ENCODE measurements at regions not wholly inside any gene's neighbourhood (a gene's known extent, or its start where the extent isn't known, plus 50 kb on each side); places are given as distances from the start of the nearest gene placed in this dataset.

DNA sequence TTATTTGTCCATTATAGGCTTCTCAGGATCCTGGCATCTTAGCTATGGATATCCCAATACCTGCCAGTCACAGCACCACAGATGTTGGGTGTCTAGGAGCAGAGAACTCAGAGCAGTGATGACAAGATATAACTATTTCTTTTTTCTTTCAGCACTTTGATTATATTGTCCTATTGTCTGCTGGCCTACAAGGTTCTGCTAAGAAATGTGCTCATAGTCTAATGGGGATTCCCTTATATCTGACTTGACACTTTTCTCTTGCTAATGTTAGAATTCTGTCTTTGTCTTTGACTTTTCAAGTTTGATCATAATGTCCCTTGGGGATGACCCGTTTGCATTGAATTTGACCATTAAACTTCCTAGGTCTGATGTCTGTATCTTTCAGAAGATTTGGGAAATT, 270.4 kb downstream of the OGFRL1 start:
- H3T11ph ChIP-seq (ENCODE audit: low read length) = no peak overlapping the region
- no peaks in the 10 kb centered on the region for H3K23me2 ChIP-seq (ENCODE audit: insufficient read length, low read depth, low read length, poor library complexity, severe bottlenecking)
- H3K4me3 Mint-ChIP-seq = no peak overlapping the region
- no peaks in the 10 kb centered on the region for H4K20me1 ChIP-seq (ENCODE audit: control insufficient read depth, insufficient read depth, insufficient read length)
- DNase-seq = no peak
- no peak overlapping the region for H3K14ac ChIP-seq (ENCODE audit: insufficient read depth, low read length)
- no peak overlapping the region for H3K56ac ChIP-seq (ENCODE audit: insufficient read length, low read depth, low read length)
- H2BK12ac ChIP-seq (ENCODE audit: insufficient read length, low read depth, low read length) = no peak overlapping the region
- peaks cover 12 to 51% (median 36%) of the 10 kb centered on the region in 3 experiments for H3K36me3 Mint-ChIP-seq (ENCODE audit: insufficient read depth in 1 of 3, low read depth in 3 of 3)
- no peak overlapping the region for H3K18ac ChIP-seq (ENCODE audit: insufficient read length, low read depth, low read length)
- no CpG with 5 or more reads among the region's 1 CpG for WGBS (ENCODE audit: extremely low coverage, insufficient read length, low lambda C conversion rate)
- H3K4me1 ChIP-seq (ENCODE audit: insufficient read depth, low read length) = no peaks in the 10 kb centered on the region
- peaks cover 16% of the 10 kb centered on the region for H3K9me3 ChIP-seq (ENCODE audit: control insufficient read depth, low read depth, low read length)
- H3K27ac ChIP-seq (ENCODE audit: insufficient read length, low read depth, low read length) = no peak overlapping the region
- H2BK120ac ChIP-seq (ENCODE audit: low read depth, low read length, poor library complexity, severe bottlenecking) = no peak overlapping the region
- H3K27me3 ChIP-seq (ENCODE audit: insufficient read depth, low read length) = no peaks in the 10 kb centered on the region
- no peak overlapping the region for H2AFZ ChIP-seq (ENCODE audit: low read length)
- H4K5ac ChIP-seq (ENCODE audit: insufficient read length, low read depth, low read length) = no peak overlapping the region
- no peak overlapping the region for H2BK15ac ChIP-seq (ENCODE audit: low read depth, low read length)
- H3K79me1 ChIP-seq (ENCODE audit: insufficient read depth, low read depth, low read length, poor library complexity, severe bottlenecking) = no peaks in the 10 kb centered on the region
- H4K8ac ChIP-seq (replicated peaks; ENCODE audit: insufficient read length, low read depth, low read length) = no peak overlapping the region
- H3K4me2 ChIP-seq (ENCODE audit: insufficient read depth, insufficient read length, low read length) = no peak overlapping the region
- H3K4ac ChIP-seq (ENCODE audit: low read depth, low read length) = no peak overlapping the region
- no peaks in the 10 kb centered on the region for H3K79me2 ChIP-seq (ENCODE audit: insufficient read depth, low read length)
- H3K27ac Mint-ChIP-seq = no peak overlapping the region
- no peak overlapping the region for H4K91ac ChIP-seq (ENCODE audit: insufficient read length, low read depth, low read length)
- no peak overlapping the region for H3K9ac ChIP-seq (ENCODE audit: extremely low read depth, insufficient read length, low read length)
- H3K9me3 Mint-ChIP-seq = peaks cover 62 to 68% of the 10 kb centered on the region in 2 experiments
- no peak overlapping the region for H2BK20ac ChIP-seq (ENCODE audit: low read depth, low read length, poor library complexity, severe bottlenecking)
- TF ChIP-seq, protein P1, sequence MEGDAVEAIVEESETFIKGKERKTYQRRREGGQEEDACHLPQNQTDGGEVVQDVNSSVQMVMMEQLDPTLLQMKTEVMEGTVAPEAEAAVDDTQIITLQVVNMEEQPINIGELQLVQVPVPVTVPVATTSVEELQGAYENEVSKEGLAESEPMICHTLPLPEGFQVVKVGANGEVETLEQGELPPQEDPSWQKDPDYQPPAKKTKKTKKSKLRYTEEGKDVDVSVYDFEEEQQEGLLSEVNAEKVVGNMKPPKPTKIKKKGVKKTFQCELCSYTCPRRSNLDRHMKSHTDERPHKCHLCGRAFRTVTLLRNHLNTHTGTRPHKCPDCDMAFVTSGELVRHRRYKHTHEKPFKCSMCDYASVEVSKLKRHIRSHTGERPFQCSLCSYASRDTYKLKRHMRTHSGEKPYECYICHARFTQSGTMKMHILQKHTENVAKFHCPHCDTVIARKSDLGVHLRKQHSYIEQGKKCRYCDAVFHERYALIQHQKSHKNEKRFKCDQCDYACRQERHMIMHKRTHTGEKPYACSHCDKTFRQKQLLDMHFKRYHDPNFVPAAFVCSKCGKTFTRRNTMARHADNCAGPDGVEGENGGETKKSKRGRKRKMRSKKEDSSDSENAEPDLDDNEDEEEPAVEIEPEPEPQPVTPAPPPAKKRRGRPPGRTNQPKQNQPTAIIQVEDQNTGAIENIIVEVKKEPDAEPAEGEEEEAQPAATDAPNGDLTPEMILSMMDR (conservative IDR thresholded peaks at IDR 0.05) = no peak
- no peaks in the 10 kb centered on the region; the same call in 1 of the 2 replicates for H3K27me3 Mint-ChIP-seq (ENCODE audit: low read depth)
- no peak overlapping the region for H3K23ac ChIP-seq (ENCODE audit: insufficient read length, low read depth, low read length)
- no peak overlapping the region for H2BK5ac ChIP-seq (ENCODE audit: insufficient read length, low read length)
- no peak overlapping the region for H2AK5ac ChIP-seq (ENCODE audit: insufficient read length, low read length)
- H3K4me1 Mint-ChIP-seq = no peaks in the 10 kb centered on the region
